MM.1S (cell line): ENCODE measurements at regions not wholly inside any gene's neighbourhood (a gene's known extent, or its start where the extent isn't known, plus 50 kb on each side); places are given as distances from the start of the nearest gene placed in this dataset.

Experiments used
- DNase-seq: peaks from one replicate; pipeline ENCODE4 v3.0.0-alpha.2; 2015
- H2AFZ ChIP-seq: fragments of 300-600 bp; sonication (generic); 2 replicates; pipeline ENCODE4 v1.6.0; 2016; ENCODE audit warnings: antibody characterized with exemption, low read length
- H3F3A ChIP-seq: fragments of 300-600 bp; sonication (generic); 2 replicates; pipeline ENCODE4 v1.6.1; 2016; ENCODE audit warnings: mild to moderate bottlenecking, antibody characterized with exemption, low read length, moderate library complexity, mixed read lengths; ENCODE audit not compliant: insufficient read depth
- H3K27ac ChIP-seq: fragments of 300-600 bp; sonication (generic); 2 replicates; pipeline ENCODE4 v1.5.1; 2016; ENCODE audit warnings: mild to moderate bottlenecking, low read length
- H3K27me3 ChIP-seq: fragments of 300-600 bp; sonication (generic); replicated peaks from 2 replicates; pipeline ENCODE4 v1.6.0; 2016; ENCODE audit warnings: low read length; ENCODE audit not compliant: insufficient read depth
- H3K36me3 ChIP-seq: fragments of 300-600 bp; sonication (generic); replicated peaks from 2 replicates; pipeline ENCODE4 v1.6.1; 2016; ENCODE audit warnings: mild to moderate bottlenecking, low read length, mixed read lengths; ENCODE audit not compliant: insufficient read depth
- H3K4me1 ChIP-seq: fragments of 300-600 bp; sonication (generic); 2 replicates; pipeline ENCODE4 v1.6.1; 2016; ENCODE audit warnings: low read length, mixed read lengths
- H3K4me2 ChIP-seq: fragments of 300-600 bp; sonication (generic); 2 replicates; pipeline ENCODE4 v1.6.0; 2016; ENCODE audit warnings: low read depth, low read length
- H3K4me3 ChIP-seq: fragments of 300-600 bp; sonication (generic); 2 replicates; pipeline ENCODE4 v1.5.1; 2016; ENCODE audit warnings: low read length, mixed read lengths
- H3K79me2 ChIP-seq: fragments of 300-600 bp; sonication (generic); 2 replicates; pipeline ENCODE4 v1.6.1; 2016; ENCODE audit warnings: mixed run types, low read length, mixed read lengths
- H3K9ac ChIP-seq: fragments of 300-600 bp; sonication (generic); 2 replicates; pipeline ENCODE4 v1.6.1; 2016; ENCODE audit warnings: low read length, mixed read lengths
- H3K9me2 ChIP-seq: fragments of 300-600 bp; sonication (generic); replicated peaks from 2 replicates; pipeline ENCODE4 v1.6.1; 2016; ENCODE audit warnings: mild to moderate bottlenecking, low read length, mixed read lengths; ENCODE audit not compliant: insufficient read depth
- H3K9me3 ChIP-seq: fragments of 300-600 bp; sonication (generic); replicated peaks from 2 replicates; pipeline ENCODE4 v1.6.1; 2016; ENCODE audit warnings: mild to moderate bottlenecking, low read length, mixed read lengths; ENCODE audit not compliant: insufficient read depth
- H4K20me1 ChIP-seq: fragments of 300-600 bp; sonication (generic); 2 replicates; pipeline ENCODE4 v1.6.1; 2016; ENCODE audit warnings: mild to moderate bottlenecking, low read length, moderate library complexity, mixed read lengths; ENCODE audit not compliant: insufficient read depth
- EZH2 ChIP-seq: fragments of 300-600 bp; sonication (generic); optimal IDR thresholded peaks from 2 replicates; pipeline ENCODE3; 2017; ENCODE audit warnings: low read depth, mild to moderate bottlenecking, antibody characterized with exemption, low read length, mixed read lengths
- EZH2phosphoT487 ChIP-seq: fragments of 300-600 bp; sonication (generic); IDR thresholded peaks from 2 replicates; pipeline ENCODE4 v1.6.1; 2018; ENCODE audit warnings: antibody characterized with exemption, low read length
- TF ChIP-seq, protein P1 (sequence below): fragments of 300-600 bp; sonication (generic); IDR thresholded peaks from 2 replicates; pipeline ENCODE4 v1.5.1; 2016; ENCODE audit warnings: antibody characterized with exemption, low read length, mixed read lengths

DNA sequence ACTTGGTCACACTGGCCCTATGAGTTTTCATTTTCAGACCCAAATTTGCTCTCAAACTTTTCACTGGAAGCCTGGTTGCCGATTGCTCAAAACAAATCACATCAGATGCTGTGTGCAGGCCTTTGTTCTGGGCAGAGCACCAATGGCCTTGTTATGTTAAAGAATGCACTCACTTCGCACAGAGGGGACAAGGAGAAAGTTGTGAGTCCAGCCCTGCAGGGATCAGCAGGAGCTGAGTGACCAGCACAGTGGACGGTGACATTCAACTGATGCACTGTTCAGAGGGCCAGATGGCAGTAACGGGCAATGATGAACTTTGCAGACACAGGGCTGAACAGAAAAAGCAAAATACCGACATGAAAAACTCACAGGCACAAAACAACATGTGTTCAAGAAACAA, 86.1 kb downstream of the BARX1 start:
- no peak overlapping the region for H3K4me3 ChIP-seq
- H3K4me2 ChIP-seq = no peak overlapping the region
- H3K36me3 ChIP-seq = no peaks in the 10 kb centered on the region
- H3K27me3 ChIP-seq = no peaks in the 10 kb centered on the region
- no peak for DNase-seq
- H3K9me3 ChIP-seq = no peaks in the 10 kb centered on the region
- H3K27ac ChIP-seq = no peak overlapping the region
- H2AFZ ChIP-seq = no peak overlapping the region
- no peaks in the 10 kb centered on the region for H4K20me1 ChIP-seq
- no peaks in the 10 kb centered on the region for H3F3A ChIP-seq
- no peaks in the 10 kb centered on the region for H3K4me1 ChIP-seq
- no peaks in the 10 kb centered on the region for H3K9me2 ChIP-seq
- no peaks in the 10 kb centered on the region for H3K79me2 ChIP-seq
- H3K9ac ChIP-seq = no peak overlapping the region
- TF ChIP-seq EZH2phosphoT487 = no peak
- TF ChIP-seq, protein P1, sequence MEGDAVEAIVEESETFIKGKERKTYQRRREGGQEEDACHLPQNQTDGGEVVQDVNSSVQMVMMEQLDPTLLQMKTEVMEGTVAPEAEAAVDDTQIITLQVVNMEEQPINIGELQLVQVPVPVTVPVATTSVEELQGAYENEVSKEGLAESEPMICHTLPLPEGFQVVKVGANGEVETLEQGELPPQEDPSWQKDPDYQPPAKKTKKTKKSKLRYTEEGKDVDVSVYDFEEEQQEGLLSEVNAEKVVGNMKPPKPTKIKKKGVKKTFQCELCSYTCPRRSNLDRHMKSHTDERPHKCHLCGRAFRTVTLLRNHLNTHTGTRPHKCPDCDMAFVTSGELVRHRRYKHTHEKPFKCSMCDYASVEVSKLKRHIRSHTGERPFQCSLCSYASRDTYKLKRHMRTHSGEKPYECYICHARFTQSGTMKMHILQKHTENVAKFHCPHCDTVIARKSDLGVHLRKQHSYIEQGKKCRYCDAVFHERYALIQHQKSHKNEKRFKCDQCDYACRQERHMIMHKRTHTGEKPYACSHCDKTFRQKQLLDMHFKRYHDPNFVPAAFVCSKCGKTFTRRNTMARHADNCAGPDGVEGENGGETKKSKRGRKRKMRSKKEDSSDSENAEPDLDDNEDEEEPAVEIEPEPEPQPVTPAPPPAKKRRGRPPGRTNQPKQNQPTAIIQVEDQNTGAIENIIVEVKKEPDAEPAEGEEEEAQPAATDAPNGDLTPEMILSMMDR = no peak
- no peak for TF ChIP-seq EZH2

DNA sequence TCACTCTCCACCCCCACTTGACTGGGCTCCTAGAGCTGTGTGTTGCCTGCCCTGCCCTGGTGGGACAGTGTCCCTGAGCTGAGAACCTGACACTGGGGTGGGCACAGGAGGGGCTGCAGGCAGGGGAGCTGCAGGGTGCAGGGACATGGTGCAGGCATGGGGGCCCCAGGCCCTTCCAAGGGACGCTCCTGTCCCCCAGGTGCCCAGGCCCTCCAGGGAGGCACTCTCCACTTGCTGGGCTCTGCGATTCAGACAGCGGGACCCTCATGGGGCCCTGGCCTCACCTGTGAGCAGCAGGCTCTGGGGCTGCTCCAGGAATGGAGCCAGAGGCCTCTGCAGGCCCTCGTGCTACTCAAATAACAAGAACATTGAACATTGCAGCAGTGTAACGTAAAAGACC, 89.4 kb downstream of the BARX1 start:
- Histone ChIP-seq H3K4me2 (no peak overlapping the region), H3K9ac (no peak overlapping the region), H3K9me2 (no peaks in the 10 kb centered on the region), H3K9me3 (no peaks in the 10 kb centered on the region), H3K79me2 (no peaks in the 10 kb centered on the region), H3K27me3 (no peaks in the 10 kb centered on the region), H3K36me3 (no peaks in the 10 kb centered on the region), H3K27ac (no peak overlapping the region), H2AFZ (no peak overlapping the region), H3F3A (no peaks in the 10 kb centered on the region), H3K4me1 (no peaks in the 10 kb centered on the region), H4K20me1 (no peaks in the 10 kb centered on the region), H3K4me3 (no peak overlapping the region)
- no peak for TF ChIP-seq EZH2phosphoT487
- no peak for DNase-seq

DNA sequence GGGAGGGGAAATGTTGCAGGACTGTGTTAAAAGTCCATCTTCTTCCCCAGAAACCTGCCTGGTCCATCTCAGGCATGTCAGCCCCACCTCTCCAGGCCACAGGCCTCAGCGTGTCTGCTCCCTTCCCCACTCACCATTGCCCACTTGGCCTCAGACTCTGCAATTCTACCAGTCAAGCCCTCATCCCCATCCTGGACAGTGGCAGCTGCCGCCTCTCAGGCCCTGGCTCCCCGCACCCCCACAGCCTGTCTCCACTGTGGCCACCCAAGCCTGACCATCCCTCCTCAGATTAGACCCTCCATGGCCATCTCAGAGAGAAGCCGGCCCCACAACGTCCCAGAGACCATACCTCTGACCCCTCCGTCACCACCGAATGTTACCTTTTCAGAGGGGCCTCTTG, 89.9 kb downstream of the BARX1 start:
- no peaks in the 10 kb centered on the region for H3F3A ChIP-seq
- no peaks in the 10 kb centered on the region for H3K79me2 ChIP-seq
- no peaks in the 10 kb centered on the region for H3K9me2 ChIP-seq
- H3K9ac ChIP-seq = no peak overlapping the region
- no peaks in the 10 kb centered on the region for H4K20me1 ChIP-seq
- no peak overlapping the region for H2AFZ ChIP-seq
- H3K27me3 ChIP-seq = no peaks in the 10 kb centered on the region
- no peak overlapping the region for H3K4me2 ChIP-seq
- H3K27ac ChIP-seq = no peak overlapping the region
- no peak overlapping the region for H3K4me3 ChIP-seq
- H3K4me1 ChIP-seq = no peaks in the 10 kb centered on the region
- no peak for DNase-seq
- H3K36me3 ChIP-seq = no peaks in the 10 kb centered on the region
- TF ChIP-seq, protein P1 = no peak
- TF ChIP-seq EZH2phosphoT487 (no peak), EZH2 (no peak)
- no peaks in the 10 kb centered on the region for H3K9me3 ChIP-seq

DNA sequence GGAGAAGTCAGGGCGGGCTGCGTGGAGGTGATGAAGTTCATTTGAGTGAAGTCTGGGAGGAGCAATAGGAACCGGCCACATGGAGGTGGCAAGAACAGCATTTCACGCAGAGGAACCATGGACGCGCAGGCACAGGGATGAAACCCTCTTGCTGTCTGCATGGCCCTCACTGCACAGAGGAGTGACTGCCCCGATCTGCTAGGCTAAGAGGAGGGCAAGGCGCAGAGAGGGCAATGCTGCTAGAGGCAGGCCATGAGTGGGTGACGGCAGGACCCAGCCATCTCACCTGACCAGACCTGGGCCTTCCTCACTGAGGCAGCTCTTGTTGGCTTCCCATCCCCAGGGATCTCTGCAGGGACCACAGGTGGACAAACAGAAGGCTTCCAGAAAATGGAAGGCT, 90.3 kb downstream of the BARX1 start:
- H3K9ac ChIP-seq = no peak overlapping the region
- no peaks in the 10 kb centered on the region for H3K36me3 ChIP-seq
- no peaks in the 10 kb centered on the region for H3K79me2 ChIP-seq
- no peaks in the 10 kb centered on the region for H3K9me3 ChIP-seq
- no peak overlapping the region for H2AFZ ChIP-seq
- H3K4me2 ChIP-seq = no peak overlapping the region
- no peak overlapping the region for H3K4me3 ChIP-seq
- no peaks in the 10 kb centered on the region for H3F3A ChIP-seq
- no peak for DNase-seq
- H3K27ac ChIP-seq = no peak overlapping the region
- TF ChIP-seq, protein P1 = no peak
- TF ChIP-seq EZH2 (no peak), EZH2phosphoT487 (no peak)
- H3K4me1 ChIP-seq = no peaks in the 10 kb centered on the region
- H3K27me3 ChIP-seq = no peaks in the 10 kb centered on the region
- H4K20me1 ChIP-seq = no peaks in the 10 kb centered on the region
- no peaks in the 10 kb centered on the region for H3K9me2 ChIP-seq
